NCI-H2171 treated with DMSO at 0.1 percent for 48 hours (cell line): ENCODE measurements at regions not wholly inside any gene's neighbourhood (a gene's known extent, or its start where the extent isn't known, plus 50 kb on each side); places are given as distances from the start of the nearest gene placed in this dataset.
A peak's percentile ranks its signal among the peaks of the same experiment; 100 is the strongest.
"Not testable (repeated sequence)": the region's sequence is repeated elsewhere in the genome, so short reads cannot be mapped to it uniquely, and the experiment has no call there.

Experiments
- DNase-seq: peaks from one replicate; lab custom pipeline; 2025; lab: John Stamatoyannopoulos, UW

DNA sequence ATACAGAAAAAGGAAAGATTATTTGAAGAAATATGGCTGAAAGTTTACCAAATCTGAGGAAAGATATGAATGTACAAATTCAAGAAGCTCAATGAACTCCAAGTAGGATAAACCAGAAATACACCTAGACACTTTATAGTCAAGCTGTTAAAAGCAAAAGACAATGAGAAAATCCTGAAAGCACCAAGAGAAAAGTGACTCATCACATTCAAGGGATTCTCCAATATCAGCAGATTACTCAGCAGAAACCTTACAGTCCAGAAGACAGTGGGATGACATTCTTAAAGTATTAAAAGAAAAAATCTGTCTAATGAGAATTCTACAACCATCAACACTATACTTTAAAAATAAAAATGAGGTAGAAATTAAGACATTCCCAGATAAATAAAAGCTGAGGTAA lies 223.8 kb upstream of the ZCCHC13 start:
- no peak for DNase-seq

DNA sequence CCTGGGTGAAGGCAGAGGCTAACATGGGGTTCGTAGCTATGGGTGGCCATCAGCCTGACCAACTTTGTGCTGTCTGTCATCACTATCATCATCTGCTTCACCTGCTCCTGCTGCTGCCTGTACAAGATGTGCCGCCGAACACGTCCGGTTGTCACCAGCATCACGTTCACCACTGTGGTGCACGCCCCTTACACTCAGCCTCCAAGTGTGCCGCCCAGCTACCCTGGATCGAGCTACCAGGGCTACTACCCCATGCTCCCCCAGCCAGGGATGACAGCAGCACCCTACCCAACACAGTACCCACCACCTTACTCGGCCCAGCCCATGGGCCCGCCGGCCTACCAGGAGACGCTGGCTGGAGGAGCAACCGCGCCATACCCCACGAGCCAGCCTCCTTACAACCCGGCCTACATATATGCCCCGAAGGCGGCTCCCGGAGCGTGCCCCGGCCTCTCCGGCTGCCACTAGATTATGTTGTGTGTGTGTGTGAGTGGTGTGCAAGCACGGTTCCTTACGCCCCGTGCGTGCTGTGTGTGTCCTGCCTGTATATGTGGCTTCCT lies 213.4 kb upstream of the XIST start:
- no peak for DNase-seq

DNA sequence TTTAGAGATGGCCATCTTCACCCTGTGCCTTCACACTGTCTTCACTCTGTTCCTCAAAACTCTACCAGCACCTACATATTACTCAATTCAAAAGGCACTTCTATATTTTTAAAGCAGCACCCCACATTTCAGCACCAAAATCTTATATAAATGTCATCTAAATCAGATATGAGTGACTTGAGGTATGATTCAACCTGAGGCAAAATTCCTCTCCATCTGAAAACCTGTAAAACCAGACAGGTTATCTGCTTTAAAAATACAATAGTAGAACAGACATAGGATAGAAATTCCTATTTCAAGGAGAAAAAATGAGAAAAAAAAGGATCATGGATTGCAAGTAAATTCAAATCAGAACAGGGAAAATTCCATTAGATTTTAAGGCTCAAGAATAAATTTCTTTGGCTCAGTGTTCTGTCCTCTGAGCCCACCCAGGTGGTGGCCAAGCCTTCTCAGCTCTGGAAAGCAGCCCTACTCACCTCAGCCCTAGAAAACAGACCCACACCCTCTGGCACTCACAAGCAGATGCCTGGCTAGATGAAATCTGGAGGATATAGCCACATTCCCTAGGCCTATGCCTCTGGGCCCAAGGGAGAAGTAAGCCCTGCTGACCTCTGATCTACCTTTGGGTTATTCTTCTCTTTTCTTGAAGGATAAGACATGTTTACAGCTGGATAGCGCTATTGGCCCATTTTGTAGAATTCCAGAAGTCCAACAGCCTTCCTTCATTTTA lies 211.1 kb upstream of the XIST start:
- DNase-seq, result no peak

DNA sequence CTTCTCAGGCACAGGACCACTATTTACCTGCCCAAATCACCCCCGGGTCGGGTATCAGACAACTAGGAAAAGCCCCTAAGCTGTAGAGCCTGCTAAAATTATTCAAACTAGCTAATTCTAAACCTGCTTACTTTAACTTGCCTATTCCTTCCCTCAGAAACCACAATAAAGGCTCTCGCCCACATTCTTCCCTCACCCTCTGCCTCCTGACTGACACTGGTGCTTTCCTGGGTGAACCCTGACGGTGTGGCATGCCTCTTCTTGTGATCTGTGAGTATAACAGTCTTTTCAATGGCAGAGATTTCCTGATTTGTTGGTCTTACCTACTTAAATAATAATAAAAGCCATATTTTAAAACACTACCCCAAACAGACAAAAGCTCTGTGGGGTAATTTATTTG lies 209.4 kb upstream of the XIST start:
- no peak for DNase-seq

DNA sequence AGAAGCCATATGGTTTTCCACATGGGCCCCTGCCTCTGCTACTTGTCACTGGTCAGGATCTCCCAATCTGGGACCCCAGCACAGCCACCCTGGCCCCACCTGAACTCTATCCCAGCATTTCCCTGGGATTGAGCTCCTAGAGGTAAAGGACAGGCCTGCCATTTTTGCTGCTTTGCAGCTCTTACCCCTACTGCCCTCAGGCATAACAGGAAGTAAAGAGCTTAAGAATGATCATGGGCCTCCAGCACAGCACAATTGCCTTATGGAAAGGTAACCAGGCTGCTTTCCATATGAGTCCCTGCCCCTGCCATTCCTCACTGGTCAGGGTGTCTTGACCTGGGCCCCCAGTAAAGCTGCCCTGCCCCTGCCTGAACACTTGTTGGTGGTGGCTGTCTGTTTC lies 196.6 kb upstream of the XIST start:
- DNase-seq, result no peak

DNA sequence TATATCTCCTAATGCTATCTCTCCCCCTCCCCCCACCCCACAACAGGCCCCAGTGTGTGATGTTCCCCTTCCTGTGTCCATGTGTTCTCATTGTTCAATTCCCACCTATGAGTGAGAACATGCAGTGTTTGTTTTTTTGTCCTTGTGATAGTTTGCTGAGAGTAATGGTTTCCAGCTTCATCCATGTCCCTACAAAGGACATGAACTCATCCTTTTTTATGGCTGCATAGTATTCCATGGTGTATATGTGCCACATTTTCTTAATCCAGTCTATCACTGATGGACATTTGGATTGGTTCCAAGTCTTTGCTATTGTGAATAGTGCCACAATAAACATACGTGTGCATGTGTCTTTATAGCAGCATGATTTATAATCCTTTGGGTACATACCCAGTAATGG lies 181.6 kb upstream of the XIST start:
- not testable (repeated sequence) for DNase-seq

DNA sequence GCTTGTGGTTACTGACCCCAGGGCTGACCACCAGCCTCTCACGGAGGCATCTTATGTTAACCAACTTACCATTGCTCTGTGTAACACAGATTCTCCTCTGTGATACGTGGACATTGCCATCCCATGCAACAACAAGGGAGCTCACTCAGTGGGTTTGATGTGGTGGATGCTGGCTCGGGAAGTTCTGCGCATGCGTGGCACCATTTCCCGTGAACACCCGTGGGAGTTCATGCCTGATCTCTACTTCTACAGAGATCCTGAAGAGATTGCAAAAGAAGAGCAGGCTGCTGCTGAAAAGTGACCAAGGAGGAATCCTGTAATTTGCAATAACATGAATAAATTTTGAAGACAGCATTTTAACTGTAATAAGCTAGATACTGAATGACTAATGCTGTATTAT lies 179.0 kb upstream of the XIST start:
- not testable (repeated sequence) for DNase-seq

DNA sequence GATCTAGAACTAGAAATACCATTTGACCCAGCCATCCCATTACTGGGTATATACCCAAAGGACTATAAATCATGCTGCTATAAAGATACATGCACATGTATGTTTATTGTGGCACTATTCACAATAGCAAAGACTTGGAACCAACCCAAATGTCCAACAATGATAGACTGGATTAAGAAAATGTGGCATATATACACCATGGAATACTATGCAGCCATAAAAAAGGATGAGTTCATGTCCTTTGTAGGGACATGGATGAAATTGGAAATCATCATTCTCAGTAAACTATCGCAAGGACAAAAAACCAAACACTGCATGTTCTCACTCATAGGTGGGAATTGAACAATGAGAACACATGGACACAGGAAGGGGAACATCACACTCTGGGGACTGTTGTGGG lies 178.3 kb upstream of the XIST start:
- DNase-seq, result not testable (repeated sequence)

DNA sequence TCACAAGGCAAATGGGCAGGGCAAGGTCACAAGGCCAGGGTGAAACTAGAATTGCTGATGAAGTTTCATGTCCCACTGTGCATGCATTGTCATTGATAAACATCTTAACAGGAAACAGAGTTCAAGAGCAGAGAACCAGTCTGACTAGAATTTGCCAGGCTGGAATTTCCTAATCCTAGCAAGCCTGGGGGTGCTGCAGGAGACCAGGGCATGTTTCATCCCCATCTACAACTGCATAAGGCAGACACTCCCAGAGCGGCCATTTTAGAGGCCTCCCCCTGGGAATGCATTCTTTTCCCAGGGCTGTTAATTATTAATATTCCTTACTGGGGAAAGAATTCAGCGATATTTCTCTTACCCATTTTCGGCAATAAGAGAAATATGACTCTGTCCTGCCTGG lies 172.6 kb upstream of the XIST start:
- DNase-seq, result not testable (repeated sequence)

DNA sequence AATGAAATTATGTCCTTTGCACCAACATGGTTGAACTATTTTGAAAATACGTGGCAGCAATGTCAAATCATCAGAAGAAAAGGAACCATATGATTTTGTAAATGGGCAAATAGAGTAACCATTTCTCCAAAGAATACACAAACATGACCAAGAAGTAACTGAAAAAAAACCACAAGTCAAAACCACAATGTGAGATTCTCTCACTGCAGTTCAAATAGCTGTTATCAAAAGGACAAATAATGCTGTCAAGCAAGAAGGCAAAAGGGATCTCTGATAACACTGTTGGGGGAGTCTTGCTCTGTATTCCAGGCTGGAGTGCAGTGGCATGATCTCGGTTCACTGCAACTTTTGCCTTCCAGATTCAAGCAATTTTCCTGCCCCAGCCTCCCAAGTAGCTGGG lies 170.7 kb upstream of the XIST start:
- DNase-seq, result no peak

DNA sequence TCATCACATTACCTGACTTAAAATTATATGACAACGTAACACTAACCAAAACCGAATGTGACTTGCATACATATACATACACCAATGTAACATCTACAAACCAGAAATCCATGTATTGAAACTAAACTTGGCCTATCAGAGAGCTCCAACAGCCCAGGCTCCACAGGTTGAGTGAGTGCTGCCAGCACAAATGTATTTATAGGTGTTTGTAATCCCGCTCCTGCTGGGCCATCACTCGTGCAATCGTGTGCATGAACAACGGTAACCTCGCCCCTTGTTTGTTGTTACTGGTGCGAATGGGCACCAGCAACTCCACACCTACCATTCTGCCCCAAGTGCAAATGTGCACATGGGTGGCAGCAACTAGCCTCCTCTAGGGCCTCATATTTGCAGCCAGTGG lies 165.7 kb upstream of the XIST start:
- DNase-seq, result no peak

DNA sequence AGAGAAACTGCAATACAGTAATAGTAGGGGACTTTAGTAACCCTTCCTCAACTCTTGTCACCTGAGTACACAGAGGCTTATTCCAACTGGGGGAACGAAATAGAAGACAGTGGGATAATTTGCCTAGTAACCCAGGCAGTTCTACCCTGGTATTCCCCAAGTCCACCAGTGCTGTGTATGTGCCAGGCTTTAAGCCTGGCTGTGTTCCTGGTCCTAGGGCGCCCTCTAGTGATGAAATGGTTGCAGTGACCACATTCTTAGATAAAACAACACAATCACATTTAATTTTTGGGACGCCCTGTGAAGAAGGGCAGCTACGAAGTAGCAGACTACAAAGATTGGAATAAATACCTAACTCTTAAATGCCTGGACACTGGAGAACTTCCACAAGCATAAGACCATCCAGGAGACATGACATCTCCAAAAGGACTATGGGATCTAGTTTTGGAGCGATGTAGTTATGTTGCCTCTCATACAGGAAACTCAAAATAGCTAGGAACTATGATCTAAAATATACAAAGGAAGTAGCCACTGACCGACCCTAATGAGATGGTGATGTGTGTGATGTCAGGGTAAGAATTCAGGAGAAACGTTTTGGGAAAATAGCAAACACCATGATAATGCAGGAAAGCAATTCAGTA lies 163.0 kb upstream of the XIST start:
- peak; percentile 47 for DNase-seq

DNA sequence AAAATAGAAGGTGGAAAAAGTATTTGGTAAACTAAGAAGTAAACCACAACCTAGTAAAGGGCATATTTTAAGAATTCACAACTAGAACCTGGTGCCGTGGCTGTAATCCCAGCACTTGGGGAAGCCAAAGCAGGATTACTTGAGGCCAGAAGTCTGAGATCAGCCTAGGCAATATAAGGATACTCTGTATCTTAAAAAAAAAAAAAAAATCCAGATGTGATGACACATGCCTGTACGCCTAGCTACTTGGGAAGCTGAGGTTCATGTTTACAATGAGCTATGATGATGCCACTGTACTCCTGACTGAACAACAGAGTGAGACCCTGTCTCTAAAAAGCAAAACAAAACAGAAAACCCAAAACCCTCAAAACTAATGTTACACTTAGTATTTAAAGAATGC lies 156.5 kb upstream of the XIST start:
- no peak for DNase-seq

DNA sequence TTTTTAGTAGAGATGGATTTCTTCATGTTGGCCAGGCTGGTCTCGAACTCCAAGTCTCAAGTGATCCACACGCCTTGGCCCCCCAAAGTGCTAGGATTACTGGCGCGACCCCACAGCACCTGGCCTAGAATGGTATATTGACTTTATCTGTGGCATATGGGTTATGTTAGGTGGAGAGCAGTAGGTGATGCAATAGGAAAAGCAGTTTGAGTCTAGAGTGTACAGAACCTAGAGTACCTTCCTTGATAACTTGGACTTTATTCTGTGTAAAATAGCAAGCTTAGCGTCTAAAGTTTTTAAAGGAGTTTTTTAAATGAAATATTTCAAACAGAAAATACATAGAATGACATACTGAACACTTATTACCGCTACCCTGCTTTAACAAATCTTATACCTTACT lies 139.5 kb upstream of the XIST start:
- no peak for DNase-seq

DNA sequence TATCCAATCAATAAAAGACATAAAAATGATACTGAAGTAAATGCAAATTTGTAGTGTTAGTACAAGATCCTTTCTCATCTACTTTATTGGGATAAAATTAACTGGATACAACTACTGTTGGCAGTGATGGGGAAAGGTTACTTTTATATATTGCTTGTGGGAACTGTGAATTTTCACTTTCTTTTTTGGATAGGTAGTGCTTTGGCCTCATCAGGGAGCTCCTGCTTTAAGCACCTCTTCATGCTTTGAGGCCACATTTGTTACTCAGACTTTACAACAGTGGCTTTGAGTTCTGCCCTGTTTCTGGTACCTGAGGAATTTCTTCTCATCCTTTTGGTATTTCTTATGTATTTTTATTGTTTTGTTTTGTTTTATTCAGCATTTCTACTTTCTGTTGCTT lies 134.7 kb upstream of the XIST start:
- DNase-seq, result no peak

DNA sequence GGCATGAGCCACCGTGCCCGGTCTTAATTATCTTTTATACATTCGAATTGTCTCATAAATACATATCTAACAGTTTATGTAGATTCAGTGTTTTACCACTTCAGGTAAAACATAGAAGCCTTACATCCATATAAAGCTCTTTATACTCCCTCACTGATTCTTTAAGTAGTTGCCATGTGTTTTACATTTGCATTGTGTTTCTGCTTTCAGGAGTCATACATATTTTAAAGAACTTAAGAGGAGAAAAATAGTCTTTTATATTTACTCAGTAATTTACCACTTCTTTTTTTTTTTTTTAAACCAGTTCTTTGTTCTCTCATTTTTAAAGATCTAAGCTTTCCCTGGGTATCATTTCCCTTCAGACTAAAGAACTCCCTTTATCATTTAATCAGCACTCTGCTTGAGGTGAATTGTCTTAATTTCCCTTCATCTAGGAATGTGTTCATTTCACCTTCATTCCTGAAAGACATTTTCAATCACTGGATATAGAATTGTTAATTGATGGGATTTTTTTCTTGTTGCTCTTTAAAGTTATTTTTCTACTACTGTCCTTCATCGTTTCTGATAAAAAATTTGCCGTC lies 127.1 kb upstream of the XIST start:
- DNase-seq, result no peak

DNA sequence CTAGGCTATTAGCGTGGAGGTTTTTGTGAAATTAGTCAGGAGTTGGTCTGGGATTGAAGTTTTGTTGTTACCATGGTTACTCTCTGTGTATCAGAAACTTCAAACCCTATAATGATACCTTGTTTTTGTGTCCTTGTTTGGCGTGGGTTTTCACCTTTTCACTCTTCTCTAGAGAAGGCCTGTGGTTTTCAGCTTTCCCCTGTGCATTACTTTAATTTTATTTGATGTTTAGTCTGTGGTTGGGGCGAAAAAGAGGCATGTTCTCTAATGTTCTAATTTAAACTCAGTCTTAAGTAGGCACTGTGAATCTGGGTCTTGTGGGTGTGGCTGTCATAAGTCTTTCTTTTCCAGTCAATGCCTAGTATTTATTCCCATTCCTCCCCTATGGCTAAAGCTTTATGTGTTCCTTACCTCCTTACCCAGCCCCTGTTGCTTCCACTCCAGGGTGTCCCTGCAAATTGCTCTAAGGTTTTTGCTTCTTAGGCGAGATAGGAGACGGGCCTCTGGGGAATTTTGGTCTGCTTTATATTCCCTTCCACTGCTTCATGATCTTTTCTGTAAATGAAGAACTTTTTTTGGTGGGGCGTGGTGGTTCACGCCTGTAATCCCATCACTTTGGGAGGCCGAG lies 125.1 kb upstream of the XIST start:
- DNase-seq, result no peak

DNA sequence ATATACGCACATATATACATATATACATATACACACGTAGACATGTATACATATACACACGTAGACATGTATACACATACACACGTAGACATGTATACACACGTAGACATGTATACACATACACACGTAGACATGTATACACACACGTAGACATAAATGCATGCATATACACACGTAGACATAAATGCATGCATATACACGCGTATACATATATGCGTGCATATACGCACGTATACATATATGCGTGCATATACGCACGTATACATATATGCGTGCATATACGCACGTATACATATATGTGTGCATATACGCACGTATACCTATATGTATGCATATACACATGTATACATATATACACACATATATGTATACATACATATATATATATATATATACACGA lies 114.9 kb upstream of the XIST start:
- not testable (repeated sequence) for DNase-seq

DNA sequence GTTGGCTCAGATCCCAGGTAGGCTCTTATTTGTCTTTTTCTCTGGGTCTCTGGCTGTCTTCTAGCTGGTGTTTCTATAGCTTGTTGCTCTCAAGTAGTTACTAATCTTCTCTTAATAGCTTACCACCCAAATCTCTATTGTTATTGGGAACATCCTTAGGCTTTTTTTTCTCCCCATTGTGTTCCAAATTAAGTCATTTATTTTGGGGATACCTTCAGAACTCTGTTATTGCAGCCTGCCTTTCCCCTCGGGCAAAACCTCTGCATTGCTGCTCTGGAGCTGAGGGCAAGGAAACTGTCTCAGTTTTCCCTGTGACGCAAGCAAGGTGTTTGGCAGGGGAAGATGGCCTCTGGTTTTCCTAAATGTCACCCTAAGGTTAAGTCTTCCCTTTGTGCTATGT lies 113.3 kb upstream of the XIST start:
- DNase-seq, result no peak

DNA sequence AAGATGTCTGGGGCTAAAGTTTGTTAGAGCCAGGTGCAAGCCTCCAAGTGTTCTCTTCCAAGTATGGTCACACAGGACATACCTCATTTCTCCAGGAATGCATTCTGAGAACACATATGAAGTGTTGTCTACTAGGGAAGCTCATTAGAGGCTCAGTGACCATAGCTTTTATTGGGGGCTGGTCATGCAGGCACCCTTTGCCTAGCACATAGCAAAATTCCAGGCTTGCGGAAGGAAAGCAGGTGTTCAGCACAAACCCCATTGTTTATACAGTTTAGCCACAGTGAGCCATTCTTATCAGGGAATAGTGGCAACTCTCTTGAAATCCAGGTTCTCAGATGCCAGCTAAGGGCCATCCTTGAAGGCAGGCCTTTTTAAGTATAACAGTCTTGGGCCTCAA lies 112.1 kb upstream of the XIST start:
- no peak for DNase-seq

DNA sequence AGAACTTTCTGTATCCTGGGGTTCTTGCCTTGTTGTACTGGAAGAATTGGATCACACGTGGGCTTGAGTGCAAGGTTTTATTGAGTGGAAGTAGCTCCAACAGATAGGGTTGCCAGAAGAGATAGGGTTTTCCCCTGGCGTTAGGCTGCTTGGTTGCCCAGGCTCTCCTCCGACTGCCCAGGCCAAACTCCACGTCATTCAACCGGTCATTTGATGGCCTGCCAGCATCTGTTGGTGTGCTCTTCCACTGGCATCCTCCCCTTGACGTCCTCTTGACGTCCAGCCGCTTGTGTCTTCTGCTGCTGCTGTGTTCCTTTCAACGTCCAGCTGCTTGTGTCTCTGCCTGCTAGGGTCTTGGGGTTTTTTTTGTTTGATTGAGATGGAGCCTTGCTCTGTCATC lies 111.2 kb upstream of the XIST start:
- no peak for DNase-seq

DNA sequence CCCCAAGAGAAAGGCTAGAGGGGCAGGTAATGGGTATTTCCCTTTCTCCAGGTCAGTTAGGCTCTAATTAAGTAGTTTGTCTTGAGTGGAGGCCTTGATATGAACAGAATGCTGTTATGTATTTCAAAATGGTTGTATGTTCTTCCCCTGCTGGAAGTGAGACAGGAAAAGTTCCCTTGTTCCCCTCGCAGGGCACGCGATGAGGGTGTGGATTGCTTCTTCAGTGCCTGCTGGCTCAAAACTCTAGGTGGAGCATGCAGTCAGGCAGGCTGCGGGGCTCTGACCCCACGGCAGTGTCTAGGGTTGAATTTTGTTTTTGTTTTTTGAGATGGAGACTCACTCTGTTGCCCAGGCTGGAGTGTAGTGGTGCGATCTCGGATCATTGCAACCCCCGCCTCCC lies 110.4 kb upstream of the XIST start:
- no peak for DNase-seq

DNA sequence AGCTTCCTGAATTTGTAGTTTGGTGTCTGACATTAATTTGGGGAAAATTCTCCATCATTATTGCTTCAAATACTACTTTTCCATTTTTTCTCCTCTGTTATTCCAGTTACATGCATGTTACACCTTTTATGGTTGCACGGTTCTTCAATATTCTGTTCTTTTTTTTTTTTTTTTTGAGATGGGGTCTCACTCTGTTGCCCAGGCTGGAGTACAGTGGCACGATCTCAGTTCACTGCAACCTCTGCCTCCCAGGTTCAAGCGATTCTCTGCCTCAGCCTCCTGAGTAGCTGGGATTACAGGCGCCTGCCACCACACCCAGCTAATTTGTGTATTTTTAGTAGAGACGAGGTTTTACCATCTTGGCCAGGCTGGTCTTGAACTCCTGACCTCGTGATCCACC lies 109.4 kb upstream of the XIST start:
- not testable (repeated sequence) for DNase-seq
